ENCODE measurements at regions not wholly inside any gene's neighbourhood (a gene's known extent, or its start where the extent isn't known, plus 50 kb on each side); places are given as distances from the start of the nearest gene placed in this dataset.

GRCh38 chr20:54342258-54342920, 133.0 kb upstream of the DOK5 start:
- TF ChIP-seq, protein P1, sequence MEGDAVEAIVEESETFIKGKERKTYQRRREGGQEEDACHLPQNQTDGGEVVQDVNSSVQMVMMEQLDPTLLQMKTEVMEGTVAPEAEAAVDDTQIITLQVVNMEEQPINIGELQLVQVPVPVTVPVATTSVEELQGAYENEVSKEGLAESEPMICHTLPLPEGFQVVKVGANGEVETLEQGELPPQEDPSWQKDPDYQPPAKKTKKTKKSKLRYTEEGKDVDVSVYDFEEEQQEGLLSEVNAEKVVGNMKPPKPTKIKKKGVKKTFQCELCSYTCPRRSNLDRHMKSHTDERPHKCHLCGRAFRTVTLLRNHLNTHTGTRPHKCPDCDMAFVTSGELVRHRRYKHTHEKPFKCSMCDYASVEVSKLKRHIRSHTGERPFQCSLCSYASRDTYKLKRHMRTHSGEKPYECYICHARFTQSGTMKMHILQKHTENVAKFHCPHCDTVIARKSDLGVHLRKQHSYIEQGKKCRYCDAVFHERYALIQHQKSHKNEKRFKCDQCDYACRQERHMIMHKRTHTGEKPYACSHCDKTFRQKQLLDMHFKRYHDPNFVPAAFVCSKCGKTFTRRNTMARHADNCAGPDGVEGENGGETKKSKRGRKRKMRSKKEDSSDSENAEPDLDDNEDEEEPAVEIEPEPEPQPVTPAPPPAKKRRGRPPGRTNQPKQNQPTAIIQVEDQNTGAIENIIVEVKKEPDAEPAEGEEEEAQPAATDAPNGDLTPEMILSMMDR (conservative IDR thresholded peaks at IDR 0.05; ENCODE audit: low read length), result no peak
- TF ChIP-seq EZH2phosphoT487 (IDR thresholded peaks at IDR 0.05; ENCODE audit: borderline replicate concordance, low read depth, low read length), result no peak

All from OCI-LY7 (cell line).